ENCODE measurements at regions not wholly inside any gene's neighbourhood (a gene's known extent, or its start where the extent isn't known, plus 50 kb on each side); places are given as distances from the start of the nearest gene placed in this dataset.

GRCh38 chr14:52188381-52188780 lies 79.1 kb upstream of the PTGDR start:
- TF ChIP-seq CTCF (IDR thresholded peaks at IDR 0.05) (no peak), POLR2A (IDR thresholded peaks at IDR 0.05) (no peak), POLR2AphosphoS5 (IDR thresholded peaks at IDR 0.05) (no peak)
